ENCODE measurements at regions not wholly inside any gene's neighbourhood (a gene's known extent, or its start where the extent isn't known, plus 50 kb on each side); places are given as distances from the start of the nearest gene placed in this dataset.

- intact Hi-C loops (cut with DNase I): no loop called here
- 63 to 65% (median 64%) methylated on average over 4 of the region's 4 CpGs for WGBS, 3 donors
- H3K27ac ChIP-seq: no peak overlapping the region
- H3K36me3 ChIP-seq: no peaks in the 10 kb centered on the region
- no peaks in the 10 kb centered on the region for H3K4me1 ChIP-seq (ENCODE audit: insufficient read depth)
- no peaks in the 10 kb centered on the region for H3K9me3 ChIP-seq
- no peak for DNase-seq
- H3K27me3 ChIP-seq: no peaks in the 10 kb centered on the region
- no peak for TF ChIP-seq POLR2A (IDR thresholded peaks at IDR 0.05)
- TF ChIP-seq EP300 (IDR thresholded peaks at IDR 0.05): no peak
- no peak for TF ChIP-seq CTCF (IDR thresholded peaks at IDR 0.05)
- H3K4me3 ChIP-seq: no peak overlapping the region
These were observed 762.2 kb upstream of the CNTNAP5 start for GRCh38 chr2:123262856-123263255.

- 87 to 92% (median 92%) methylated on average over 2 of the region's 2 CpGs for WGBS, 3 donors
These were observed 741.7 kb upstream of the CNTNAP5 start for GRCh38 chr2:123283431-123283830.

GRCh38 chr2:123303731-123304130 is 721.4 kb upstream of the CNTNAP5 start:
- H3K27me3 ChIP-seq: no peaks in the 10 kb centered on the region
- intact Hi-C loops (cut with DNase I): no loop called here
- H3K9me3 ChIP-seq: no peaks in the 10 kb centered on the region
- DNase-seq: no peak
- TF ChIP-seq EP300 (IDR thresholded peaks at IDR 0.05): no peak
- TF ChIP-seq CTCF (IDR thresholded peaks at IDR 0.05): no peak
- TF ChIP-seq POLR2A (IDR thresholded peaks at IDR 0.05): no peak
- H3K4me1 ChIP-seq (ENCODE audit: insufficient read depth): no peaks in the 10 kb centered on the region
- H3K27ac ChIP-seq: no peak overlapping the region
- no peak overlapping the region for H3K4me3 ChIP-seq
- WGBS, 3 donors: 54 to 66% (median 60%) methylated on average over 1 of the region's 1 CpG
- no peaks in the 10 kb centered on the region for H3K36me3 ChIP-seq

More at GRCh38 chr2:123283431-123283830, 741.7 kb upstream of the CNTNAP5 start:
- no peaks in the 10 kb centered on the region for H3K4me1 ChIP-seq (ENCODE audit: insufficient read depth)
- H3K27me3 ChIP-seq: no peaks in the 10 kb centered on the region
- no peak overlapping the region for H3K4me3 ChIP-seq
- H3K27ac ChIP-seq: no peak overlapping the region
- TF ChIP-seq CTCF (IDR thresholded peaks at IDR 0.05): no peak
- TF ChIP-seq EP300 (IDR thresholded peaks at IDR 0.05): no peak
- TF ChIP-seq POLR2A (IDR thresholded peaks at IDR 0.05): no peak
- no peaks in the 10 kb centered on the region for H3K9me3 ChIP-seq
- no peak for DNase-seq
- intact Hi-C loops (cut with DNase I): no loop called here
- H3K36me3 ChIP-seq: no peaks in the 10 kb centered on the region

Data from ovary (tissue), 7 donors.